ENCODE measurements at regions not wholly inside any gene's neighbourhood (a gene's known extent, or its start where the extent isn't known, plus 50 kb on each side); places are given as distances from the start of the nearest gene placed in this dataset.

GRCh38 chr7:46902463-46902862 is 679.4 kb downstream of the TNS3 start:
- TF ChIP-seq, protein P1, sequence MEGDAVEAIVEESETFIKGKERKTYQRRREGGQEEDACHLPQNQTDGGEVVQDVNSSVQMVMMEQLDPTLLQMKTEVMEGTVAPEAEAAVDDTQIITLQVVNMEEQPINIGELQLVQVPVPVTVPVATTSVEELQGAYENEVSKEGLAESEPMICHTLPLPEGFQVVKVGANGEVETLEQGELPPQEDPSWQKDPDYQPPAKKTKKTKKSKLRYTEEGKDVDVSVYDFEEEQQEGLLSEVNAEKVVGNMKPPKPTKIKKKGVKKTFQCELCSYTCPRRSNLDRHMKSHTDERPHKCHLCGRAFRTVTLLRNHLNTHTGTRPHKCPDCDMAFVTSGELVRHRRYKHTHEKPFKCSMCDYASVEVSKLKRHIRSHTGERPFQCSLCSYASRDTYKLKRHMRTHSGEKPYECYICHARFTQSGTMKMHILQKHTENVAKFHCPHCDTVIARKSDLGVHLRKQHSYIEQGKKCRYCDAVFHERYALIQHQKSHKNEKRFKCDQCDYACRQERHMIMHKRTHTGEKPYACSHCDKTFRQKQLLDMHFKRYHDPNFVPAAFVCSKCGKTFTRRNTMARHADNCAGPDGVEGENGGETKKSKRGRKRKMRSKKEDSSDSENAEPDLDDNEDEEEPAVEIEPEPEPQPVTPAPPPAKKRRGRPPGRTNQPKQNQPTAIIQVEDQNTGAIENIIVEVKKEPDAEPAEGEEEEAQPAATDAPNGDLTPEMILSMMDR (IDR thresholded peaks at IDR 0.05) = no peak
- no peak for TF ChIP-seq POLR2A (IDR thresholded peaks at IDR 0.05)
